GM20000 (cell line): ENCODE measurements at regions not wholly inside any gene's neighbourhood (a gene's known extent, or its start where the extent isn't known, plus 50 kb on each side); places are given as distances from the start of the nearest gene placed in this dataset.

ENCODE experiments used
- DNase-seq: peaks from one replicate; pipeline ENCODE4 v3.0.0; 2012; ENCODE audit warnings: low spot score
- TF ChIP-seq, protein P1 (sequence below): IDR thresholded peaks from 2 replicates; pipeline ENCODE4 v1.5.1; 2012; ENCODE audit warnings: mild to moderate bottlenecking, control low read depth; ENCODE audit errors: extremely low read depth, missing control alignments

DNA sequence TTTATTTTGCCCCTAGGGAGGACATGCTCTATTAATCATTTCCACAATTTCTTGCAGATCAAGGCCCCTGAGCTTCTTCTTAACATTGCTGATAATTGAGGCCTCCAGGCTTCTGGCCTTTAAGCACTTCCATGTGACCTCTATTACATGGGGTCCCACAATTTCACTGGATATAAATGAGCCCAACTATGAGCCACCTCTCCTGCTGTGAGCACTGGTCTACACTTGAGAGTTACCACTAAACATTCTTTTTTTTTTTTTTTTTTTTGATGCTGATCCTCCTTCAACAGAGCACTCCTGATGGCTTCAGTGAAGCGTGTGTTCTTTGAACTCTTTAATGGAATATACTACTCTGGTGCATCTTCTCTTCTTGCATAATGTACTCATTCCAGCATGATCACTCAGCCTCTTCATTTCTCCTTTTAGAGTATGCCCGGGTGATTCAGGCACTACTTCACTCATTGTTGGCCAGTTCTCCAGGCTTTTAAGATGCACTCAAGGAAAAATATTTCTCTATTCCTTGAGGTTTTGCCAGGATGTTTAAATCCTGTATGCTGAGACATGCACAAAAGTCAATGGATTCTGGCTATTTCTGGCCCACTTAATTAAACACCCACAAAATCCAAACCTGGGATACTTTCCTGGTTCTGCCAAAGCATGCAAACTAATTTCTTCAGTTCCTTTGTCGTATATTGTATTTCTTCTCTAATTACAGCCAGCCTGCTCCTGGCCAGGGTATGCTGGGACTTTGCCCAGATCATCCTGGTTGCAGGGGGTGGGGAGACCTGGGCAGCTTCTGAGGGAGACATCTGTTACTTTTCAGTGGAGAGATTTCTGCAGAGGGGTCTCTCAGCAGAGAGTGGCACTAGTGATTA is 257.8 kb upstream of the LUZP2 start:
- no peak for DNase-seq
- TF ChIP-seq, protein P1, sequence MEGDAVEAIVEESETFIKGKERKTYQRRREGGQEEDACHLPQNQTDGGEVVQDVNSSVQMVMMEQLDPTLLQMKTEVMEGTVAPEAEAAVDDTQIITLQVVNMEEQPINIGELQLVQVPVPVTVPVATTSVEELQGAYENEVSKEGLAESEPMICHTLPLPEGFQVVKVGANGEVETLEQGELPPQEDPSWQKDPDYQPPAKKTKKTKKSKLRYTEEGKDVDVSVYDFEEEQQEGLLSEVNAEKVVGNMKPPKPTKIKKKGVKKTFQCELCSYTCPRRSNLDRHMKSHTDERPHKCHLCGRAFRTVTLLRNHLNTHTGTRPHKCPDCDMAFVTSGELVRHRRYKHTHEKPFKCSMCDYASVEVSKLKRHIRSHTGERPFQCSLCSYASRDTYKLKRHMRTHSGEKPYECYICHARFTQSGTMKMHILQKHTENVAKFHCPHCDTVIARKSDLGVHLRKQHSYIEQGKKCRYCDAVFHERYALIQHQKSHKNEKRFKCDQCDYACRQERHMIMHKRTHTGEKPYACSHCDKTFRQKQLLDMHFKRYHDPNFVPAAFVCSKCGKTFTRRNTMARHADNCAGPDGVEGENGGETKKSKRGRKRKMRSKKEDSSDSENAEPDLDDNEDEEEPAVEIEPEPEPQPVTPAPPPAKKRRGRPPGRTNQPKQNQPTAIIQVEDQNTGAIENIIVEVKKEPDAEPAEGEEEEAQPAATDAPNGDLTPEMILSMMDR, result no peak

DNA sequence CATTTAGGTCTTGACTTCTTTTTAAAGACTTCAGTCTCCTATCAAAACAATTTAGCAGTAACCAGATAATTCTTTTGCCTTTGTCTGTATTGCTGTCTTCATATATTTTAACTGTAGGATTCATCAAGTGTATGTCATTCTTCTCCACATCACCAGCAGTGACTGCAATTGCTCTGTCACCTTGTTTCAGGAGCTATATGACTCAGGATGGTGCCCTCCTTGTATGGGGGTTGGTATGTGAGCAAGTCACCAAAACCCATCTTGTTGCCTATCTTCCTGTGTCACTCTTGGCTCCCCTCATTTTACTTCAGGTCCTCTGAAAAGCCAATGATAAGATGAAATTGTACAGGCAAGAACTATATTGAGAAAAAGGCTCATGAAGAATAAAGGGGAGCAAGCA is 256.9 kb upstream of the LUZP2 start:
- no peak for DNase-seq
- TF ChIP-seq, protein P1, result no peak

DNA sequence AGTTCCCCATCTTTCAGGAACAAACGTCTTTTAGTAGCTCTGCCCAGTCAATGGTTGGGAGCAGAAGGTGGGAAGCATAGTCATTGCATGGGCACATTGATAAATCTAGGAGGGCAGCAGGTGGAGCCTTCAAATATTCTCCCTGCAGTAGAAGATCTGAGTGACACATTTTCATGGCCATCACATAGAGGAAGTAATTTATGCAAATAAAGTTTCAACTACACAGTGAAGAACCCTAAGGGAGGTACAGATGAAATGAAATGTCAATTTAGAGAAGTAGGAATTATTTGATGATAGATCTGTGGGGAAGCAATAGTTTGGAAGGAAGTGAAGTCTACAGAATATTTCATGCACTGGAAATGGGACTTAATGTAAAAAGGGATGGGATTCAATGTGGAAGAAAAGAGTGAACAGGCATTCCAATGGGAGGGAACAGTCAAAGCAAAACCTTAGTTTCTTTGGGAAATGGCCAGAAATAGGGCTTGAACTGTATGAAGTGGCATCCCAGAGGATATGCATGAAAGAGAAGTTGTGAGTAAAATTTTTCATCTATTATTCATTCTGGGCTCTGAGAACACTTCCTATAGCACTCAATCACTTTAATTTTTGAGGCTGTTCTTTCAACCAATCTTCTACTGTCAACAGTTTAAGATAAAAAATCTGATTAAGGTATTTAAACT is 256.2 kb upstream of the LUZP2 start:
- TF ChIP-seq, protein P1, result no peak
- no peak for DNase-seq

DNA sequence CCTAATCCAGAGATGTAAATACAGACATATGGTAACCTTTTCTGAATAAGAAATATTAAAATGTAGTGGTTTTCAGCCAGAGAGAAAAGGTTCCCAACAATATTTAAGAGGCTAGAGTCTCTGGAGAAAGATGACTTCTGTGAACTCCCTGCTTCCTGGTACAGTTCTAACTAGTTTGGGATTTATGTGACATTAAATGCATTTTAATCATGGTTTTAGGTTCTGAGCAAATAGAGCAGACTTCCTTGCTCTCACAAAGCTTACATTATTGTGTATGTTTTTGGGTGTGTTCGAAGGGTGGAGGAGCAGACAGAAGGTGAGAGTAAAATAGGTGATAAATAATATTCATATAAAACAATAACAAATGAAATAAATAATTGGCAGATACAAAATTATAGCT is 250.1 kb upstream of the LUZP2 start:
- TF ChIP-seq, protein P1, result no peak
- DNase-seq, result no peak

DNA sequence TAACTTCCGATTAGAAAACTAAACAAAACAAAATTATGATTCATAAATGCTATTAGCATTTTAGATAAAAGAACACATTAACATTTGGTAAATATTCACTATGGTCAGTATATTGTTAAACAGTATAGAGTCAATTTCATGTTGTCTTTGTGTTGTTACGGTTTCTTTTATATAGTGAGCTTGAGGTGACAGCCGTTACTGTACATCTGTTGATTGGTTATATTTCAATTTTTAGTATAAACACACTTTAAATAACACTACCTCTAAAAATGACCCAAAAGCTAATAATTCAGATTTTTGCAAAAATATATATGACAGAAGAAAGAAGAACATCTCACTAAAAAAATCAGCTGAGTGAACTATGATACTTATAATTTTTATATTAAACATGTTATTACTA is 249.0 kb upstream of the LUZP2 start:
- TF ChIP-seq, protein P1, result no peak
- DNase-seq, result no peak

DNA sequence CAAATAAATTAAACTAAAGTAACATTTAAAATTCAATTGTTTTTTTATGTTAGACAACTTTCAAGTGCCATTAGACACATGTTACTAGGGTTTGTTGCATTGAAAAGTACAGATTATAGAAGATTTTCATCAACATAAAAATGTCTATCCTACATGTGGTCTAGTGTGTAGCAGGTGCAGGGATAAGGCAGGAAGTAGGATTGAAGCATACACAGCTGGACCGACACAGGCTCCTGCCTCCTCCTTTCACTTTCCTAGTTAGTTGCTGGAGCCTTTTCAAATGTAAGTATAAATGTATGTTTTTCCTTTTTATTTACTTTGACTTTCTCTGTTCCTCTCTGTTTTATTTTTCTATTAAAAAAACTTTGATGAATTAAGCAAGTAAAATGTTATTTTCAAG is 246.9 kb upstream of the LUZP2 start:
- TF ChIP-seq, protein P1, result no peak
- DNase-seq, result no peak

DNA sequence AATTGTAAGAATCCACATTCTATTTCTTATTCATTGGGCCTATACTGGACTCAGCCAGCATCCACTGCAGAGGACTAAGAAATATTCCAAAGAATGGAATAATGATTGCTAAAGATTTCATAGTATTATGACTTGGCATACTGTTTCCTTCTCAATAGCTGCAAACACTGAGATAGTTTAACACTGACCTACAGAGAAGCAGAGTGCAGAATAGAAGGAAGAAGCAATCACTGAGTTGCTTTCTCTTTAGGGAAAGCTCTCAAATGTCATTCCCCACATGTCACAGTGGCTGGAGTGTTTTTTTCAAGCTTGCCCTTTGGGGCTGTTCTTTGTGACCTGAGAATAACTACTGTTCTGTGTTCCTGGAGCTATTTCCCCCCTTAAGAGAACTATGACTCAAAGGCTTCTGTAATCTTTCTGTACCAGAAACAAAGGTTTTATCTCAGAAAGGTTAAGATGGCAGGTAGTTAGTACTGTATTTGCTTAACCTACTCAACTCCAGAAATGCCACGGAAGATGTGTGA is 243.6 kb upstream of the LUZP2 start:
- no peak for DNase-seq
- TF ChIP-seq, protein P1, result no peak
